ENCODE measurements at regions not wholly inside any gene's neighbourhood (a gene's known extent, or its start where the extent isn't known, plus 50 kb on each side); places are given as distances from the start of the nearest gene placed in this dataset.
A peak's percentile ranks its signal among the peaks of the same experiment; 100 is the strongest.

GRCh38 chr3:157872902-157873301 lies 233.3 kb downstream of the SHOX2 start:
- no peaks in the 10 kb centered on the region for H3K9me3 ChIP-seq
- no peak overlapping the region for H3K4me3 ChIP-seq
- peaks cover 0 to 12% (median 0%) of the 10 kb centered on the region in 4 donors for H3K4me1 ChIP-seq
- H3K36me3 ChIP-seq = no peaks in the 10 kb centered on the region
- DNase-seq (ENCODE audit: extremely low spot score) = no peak
- no peak overlapping the region for H3K27ac ChIP-seq (replicated peaks in 1 of 4)
- intact Hi-C loops (cut with DNase I) = no loop called here
- no peak for TF ChIP-seq POLR2A (IDR thresholded peaks at IDR 0.05; ENCODE audit: low read depth)
- TF ChIP-seq EP300 (IDR thresholded peaks at IDR 0.05) = no peak
- no peak for TF ChIP-seq POLR2AphosphoS5 (IDR thresholded peaks at IDR 0.05)
- TF ChIP-seq, protein P1, sequence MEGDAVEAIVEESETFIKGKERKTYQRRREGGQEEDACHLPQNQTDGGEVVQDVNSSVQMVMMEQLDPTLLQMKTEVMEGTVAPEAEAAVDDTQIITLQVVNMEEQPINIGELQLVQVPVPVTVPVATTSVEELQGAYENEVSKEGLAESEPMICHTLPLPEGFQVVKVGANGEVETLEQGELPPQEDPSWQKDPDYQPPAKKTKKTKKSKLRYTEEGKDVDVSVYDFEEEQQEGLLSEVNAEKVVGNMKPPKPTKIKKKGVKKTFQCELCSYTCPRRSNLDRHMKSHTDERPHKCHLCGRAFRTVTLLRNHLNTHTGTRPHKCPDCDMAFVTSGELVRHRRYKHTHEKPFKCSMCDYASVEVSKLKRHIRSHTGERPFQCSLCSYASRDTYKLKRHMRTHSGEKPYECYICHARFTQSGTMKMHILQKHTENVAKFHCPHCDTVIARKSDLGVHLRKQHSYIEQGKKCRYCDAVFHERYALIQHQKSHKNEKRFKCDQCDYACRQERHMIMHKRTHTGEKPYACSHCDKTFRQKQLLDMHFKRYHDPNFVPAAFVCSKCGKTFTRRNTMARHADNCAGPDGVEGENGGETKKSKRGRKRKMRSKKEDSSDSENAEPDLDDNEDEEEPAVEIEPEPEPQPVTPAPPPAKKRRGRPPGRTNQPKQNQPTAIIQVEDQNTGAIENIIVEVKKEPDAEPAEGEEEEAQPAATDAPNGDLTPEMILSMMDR (IDR thresholded peaks at IDR 0.05) = no peak
- no peaks in the 10 kb centered on the region for H3K27me3 ChIP-seq
- 64% methylated on average over 1 of the region's 1 CpG for WGBS

DNA sequence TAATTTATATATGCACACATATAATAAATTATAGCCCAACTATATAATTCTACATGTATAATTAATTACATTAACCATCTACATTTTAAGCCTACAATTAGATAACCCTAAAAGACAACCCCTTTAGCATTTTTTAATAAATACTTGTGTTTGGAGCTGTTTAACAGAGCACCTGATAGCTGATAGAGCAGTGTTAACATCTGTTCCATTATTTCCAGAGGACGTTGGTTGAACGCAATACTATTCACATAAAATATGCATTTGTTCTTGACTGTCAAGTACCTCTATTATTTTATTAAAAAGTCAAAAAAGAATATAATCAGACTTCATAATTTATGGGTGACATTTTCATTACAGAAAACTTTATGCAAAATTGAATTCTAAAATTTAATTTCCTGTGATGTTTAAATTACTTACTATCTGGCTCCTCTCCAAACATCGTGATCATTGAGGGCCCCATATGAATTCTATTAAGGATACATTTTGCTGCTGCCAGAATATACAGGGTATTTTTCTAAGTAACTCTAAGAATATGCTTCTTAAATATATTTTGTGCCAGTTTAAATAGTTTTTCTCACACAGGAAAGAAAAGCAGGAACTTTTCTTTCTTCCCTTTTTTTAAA lies 234.3 kb downstream of the SHOX2 start:
- DNase-seq (ENCODE audit: extremely low spot score) = no peak
- 56% methylated on average over 3 of the region's 3 CpGs for WGBS
- no peaks in the 10 kb centered on the region for H3K36me3 ChIP-seq
- intact Hi-C loops (cut with DNase I) = no loop called here
- H3K27ac ChIP-seq (replicated peaks in 1 of 4) = no peak overlapping the region
- H3K9me3 ChIP-seq = no peaks in the 10 kb centered on the region
- TF ChIP-seq POLR2AphosphoS5 (IDR thresholded peaks at IDR 0.05) = no peak
- H3K4me3 ChIP-seq = no peak overlapping the region
- H3K4me1 ChIP-seq = peaks cover 0 to 15% (median 0%) of the 10 kb centered on the region in 4 donors
- H3K27me3 ChIP-seq = no peaks in the 10 kb centered on the region

DNA sequence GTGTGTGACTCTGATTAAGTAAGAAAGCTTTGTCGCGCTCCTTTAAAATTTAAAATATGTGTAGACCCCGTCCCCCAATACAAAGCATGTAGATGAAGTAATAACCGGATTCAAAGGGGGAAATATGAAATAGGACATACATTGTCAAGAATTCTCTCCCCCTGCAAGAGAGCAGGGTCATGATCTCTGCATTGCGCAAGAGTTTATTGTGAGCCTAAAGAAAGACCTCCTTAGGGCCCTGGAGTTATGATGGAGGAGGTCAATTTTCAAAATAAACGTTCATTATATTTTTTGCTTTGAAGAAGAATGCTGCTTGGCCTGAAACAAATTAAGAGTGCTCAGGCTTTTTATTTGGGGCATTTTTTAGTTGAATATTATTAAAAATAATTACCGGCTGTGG lies 235.0 kb downstream of the SHOX2 start:
- Histone ChIP-seq H3K9me3 (no peaks in the 10 kb centered on the region), H3K27ac (replicated peaks in 1 of 4) (no peak overlapping the region), H3K36me3 (no peaks in the 10 kb centered on the region), H3K27me3 (no peaks in the 10 kb centered on the region), H3K4me3 (no peak overlapping the region), H3K4me1 (peaks cover 0 to 15% (median 0%) of the 10 kb centered on the region in 4 donors)
- TF ChIP-seq EP300 (IDR thresholded peaks at IDR 0.05) (no peak), POLR2AphosphoS5 (IDR thresholded peaks at IDR 0.05) (no peak), POLR2A (IDR thresholded peaks at IDR 0.05; ENCODE audit: low read depth) (no peak)
- TF ChIP-seq, protein P1 (IDR thresholded peaks at IDR 0.05) = no peak
- 88% methylated on average over 7 of the region's 7 CpGs for WGBS
- DNase-seq (ENCODE audit: extremely low spot score) = no peak
- intact Hi-C loops (cut with DNase I) = no loop called here

- peaks cover 0 to 15% (median 0%) of the 10 kb centered on the region in 4 donors for H3K4me1 ChIP-seq
- TF ChIP-seq POLR2A (IDR thresholded peaks at IDR 0.05; ENCODE audit: low read depth) (no peak), EP300 (IDR thresholded peaks at IDR 0.05) (no peak), POLR2AphosphoS5 (IDR thresholded peaks at IDR 0.05) (no peak)
- TF ChIP-seq, protein P1 (IDR thresholded peaks at IDR 0.05) = no peak
- H3K36me3 ChIP-seq = no peaks in the 10 kb centered on the region
- H3K27me3 ChIP-seq = no peaks in the 10 kb centered on the region
- no peak overlapping the region for H3K4me3 ChIP-seq
- intact Hi-C loops (cut with DNase I) = no loop called here
- H3K27ac ChIP-seq (replicated peaks in 1 of 4) = peak overlapping the region in 3 of 4 donors; percentile 3 to 45 (median 34)
- no peak for DNase-seq (ENCODE audit: extremely low spot score)
- no peaks in the 10 kb centered on the region for H3K9me3 ChIP-seq
- 48% methylated on average over 2 of the region's 2 CpGs for WGBS
Measured at GRCh38 chr3:157868946-157869345, 237.3 kb downstream of the SHOX2 start.

DNA sequence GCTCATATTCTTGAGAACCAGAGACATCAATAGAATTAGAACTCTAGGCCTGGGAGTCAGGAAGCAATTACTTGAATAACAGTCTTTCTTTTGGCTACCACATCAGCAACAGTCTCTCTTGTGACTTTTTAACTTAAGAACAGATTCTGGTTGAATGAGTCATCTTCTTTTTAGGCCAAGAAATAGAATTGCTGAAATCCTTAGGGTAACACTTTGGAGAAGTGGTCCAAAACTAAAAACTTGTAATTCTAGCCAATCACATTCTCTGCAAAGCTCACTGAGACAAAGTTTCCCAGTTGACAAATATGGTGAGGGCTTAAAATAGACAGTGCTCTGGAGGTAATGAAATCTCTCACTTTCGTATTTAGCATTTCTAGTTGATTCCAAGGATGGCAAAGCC lies 238.0 kb downstream of the SHOX2 start:
- intact Hi-C loops (cut with DNase I) = no loop called here
- Histone ChIP-seq H3K36me3 (no peaks in the 10 kb centered on the region), H3K27me3 (no peaks in the 10 kb centered on the region), H3K4me3 (no peak overlapping the region), H3K27ac (replicated peaks in 1 of 4) (peak overlapping the region; percentile 3 to 45 (median 33)), H3K9me3 (no peaks in the 10 kb centered on the region), H3K4me1 (peaks cover 0 to 15% (median 0%) of the 10 kb centered on the region in 4 donors)
- no peak for DNase-seq (ENCODE audit: extremely low spot score)
- TF ChIP-seq POLR2AphosphoS5 (IDR thresholded peaks at IDR 0.05) (no peak), EP300 (IDR thresholded peaks at IDR 0.05) (no peak), POLR2A (IDR thresholded peaks at IDR 0.05; ENCODE audit: low read depth) (no peak)
- TF ChIP-seq, protein P1 (IDR thresholded peaks at IDR 0.05) = no peak
- WGBS = 39% methylated on average over 1 of the region's 1 CpG
